AG09319 (cell line): ENCODE measurements at regions not wholly inside any gene's neighbourhood (a gene's known extent, or its start where the extent isn't known, plus 50 kb on each side); places are given as distances from the start of the nearest gene placed in this dataset.

Experiments
- DNase-seq: peaks from one replicate; pipeline ENCODE4 v3.0.0-alpha.2; 2010; ENCODE audit warnings: low read depth; ENCODE audit errors: extremely low read depth
- TF ChIP-seq, protein P1 (sequence below): IDR thresholded peaks from 2 replicates; pipeline ENCODE4 v1.5.1; 2011; ENCODE audit warnings: low read depth, mild to moderate bottlenecking, inconsistent platforms, low read length, moderate library complexity

DNA sequence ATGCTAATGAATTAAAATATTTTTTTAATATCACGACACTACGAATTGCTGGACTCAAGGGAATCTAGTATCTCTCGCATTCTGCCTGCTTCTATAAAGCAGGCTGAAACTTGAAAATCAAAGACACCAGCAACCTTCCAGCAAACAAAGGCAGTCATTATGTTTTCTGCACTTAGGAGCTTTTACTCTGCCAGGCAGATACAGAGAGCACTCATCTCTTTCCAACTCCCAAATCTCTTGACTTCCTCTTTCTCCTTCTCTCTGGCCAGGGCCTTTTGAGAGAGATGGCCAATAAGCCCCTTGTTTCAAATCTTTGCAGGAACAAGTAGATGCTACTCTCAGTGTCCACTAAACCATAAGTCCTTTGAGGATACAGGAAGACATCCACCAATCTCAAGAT is 95.2 kb upstream of the KLF3 start:
- TF ChIP-seq, protein P1, sequence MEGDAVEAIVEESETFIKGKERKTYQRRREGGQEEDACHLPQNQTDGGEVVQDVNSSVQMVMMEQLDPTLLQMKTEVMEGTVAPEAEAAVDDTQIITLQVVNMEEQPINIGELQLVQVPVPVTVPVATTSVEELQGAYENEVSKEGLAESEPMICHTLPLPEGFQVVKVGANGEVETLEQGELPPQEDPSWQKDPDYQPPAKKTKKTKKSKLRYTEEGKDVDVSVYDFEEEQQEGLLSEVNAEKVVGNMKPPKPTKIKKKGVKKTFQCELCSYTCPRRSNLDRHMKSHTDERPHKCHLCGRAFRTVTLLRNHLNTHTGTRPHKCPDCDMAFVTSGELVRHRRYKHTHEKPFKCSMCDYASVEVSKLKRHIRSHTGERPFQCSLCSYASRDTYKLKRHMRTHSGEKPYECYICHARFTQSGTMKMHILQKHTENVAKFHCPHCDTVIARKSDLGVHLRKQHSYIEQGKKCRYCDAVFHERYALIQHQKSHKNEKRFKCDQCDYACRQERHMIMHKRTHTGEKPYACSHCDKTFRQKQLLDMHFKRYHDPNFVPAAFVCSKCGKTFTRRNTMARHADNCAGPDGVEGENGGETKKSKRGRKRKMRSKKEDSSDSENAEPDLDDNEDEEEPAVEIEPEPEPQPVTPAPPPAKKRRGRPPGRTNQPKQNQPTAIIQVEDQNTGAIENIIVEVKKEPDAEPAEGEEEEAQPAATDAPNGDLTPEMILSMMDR = no peak
- no peak for DNase-seq

DNA sequence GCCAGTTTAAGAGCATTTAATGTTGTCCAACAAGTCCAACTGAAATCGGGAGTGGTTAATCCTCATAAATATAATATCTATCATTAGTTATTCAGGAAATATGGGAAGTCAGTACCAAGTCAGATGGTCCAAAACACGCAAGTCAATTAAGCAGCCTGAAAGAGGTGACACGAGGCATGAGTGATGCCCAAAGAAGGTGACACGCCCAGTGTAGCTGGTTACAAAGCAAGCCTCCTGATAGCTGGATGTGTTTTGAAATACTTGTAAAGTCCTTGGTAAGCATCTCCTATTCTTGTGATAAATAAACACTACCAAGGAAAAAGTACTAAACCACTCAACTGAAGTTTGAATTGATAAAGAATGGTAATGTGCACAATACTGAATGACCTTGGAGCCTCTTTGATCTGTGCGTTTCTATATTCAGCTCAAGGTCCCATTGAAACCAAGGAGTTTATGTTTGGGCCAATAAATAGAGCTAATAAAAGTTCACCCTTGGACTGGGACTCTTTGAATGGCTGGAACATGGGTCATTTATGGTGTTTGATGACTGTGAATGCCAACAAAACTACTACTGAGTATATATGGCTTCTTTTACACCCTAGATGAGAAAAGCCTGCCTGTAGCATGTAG is 93.2 kb upstream of the KLF3 start:
- DNase-seq = no peak
- TF ChIP-seq, protein P1 = no peak

DNA sequence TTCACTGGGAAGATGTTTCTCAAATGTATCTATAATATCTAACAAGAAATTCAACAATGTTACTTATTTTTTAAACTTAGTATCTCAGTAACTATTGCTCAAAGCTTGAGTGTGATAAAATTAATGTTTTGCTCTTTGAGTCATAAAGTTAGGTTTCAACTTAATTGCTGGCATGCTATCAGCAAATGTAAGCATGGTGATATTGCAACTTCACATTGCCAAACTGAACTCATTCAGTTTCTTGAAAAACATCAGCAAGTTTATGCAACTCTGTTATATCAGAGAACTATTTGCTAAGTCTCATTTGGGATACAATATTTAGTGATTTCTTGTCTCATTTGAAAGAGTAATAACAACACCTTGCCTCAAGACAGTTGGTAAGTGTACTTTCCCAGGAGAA is 91.2 kb upstream of the KLF3 start:
- TF ChIP-seq, protein P1 = no peak

DNA sequence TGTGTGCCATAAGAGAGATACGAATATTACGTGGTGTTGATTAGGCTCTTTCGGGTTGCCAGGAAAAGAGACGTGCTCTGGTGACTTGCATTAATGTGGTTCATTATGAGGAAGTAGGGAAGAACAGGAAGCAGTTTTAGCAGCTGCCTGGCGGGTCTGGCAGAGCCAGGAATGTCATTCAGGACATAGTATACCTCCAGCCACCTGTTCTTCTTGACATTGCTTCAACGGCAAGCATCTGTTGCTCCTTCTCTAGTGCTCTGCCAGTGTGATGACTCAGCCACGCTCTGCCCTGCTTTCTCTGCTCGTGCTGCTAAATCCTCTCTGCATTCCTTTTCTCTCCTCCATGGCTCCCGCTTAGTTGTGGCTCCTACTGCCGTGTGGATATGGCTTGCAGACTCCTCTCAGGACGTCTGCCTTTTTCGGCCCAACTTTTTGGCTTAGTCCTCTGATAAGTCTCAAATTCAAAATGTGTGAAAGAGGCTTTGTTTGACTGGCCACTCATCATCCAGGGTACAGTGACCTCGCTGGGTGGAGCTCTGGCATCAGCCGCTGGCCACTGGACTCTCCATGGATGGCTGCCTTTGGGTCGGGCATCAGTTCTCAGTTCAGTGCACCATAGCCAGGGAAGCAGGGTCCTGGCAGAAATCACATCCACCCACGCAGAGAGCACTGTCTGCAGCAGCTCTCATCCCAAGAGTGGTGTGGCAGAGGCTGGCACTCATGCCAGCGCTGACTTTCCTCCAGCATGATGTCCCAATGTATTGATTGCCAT is 89.3 kb upstream of the KLF3 start:
- DNase-seq = no peak
- TF ChIP-seq, protein P1 = no peak

More for the DNA sequence above, 91.2 kb upstream of the KLF3 start:
- DNase-seq = no peak

DNA sequence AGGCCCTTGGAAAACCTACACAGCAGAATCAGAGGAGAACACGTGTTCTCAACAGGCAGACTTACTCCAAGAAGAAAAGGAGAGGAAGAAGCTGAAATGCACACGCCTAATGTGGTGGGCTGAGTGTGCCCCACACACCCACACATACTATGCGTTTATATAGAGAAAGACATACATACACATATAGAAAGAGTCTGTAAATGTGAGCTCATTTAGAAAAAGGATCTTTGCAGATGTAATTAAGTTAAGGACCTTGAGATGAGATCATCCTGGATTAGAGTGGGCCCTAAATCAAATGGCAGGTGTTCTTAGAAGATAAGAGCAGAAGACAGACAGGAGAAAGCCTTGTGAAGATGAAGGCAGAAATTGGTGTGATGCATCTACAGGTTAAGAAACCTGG is 87.2 kb upstream of the KLF3 start:
- no peak for DNase-seq
- TF ChIP-seq, protein P1 = no peak

DNA sequence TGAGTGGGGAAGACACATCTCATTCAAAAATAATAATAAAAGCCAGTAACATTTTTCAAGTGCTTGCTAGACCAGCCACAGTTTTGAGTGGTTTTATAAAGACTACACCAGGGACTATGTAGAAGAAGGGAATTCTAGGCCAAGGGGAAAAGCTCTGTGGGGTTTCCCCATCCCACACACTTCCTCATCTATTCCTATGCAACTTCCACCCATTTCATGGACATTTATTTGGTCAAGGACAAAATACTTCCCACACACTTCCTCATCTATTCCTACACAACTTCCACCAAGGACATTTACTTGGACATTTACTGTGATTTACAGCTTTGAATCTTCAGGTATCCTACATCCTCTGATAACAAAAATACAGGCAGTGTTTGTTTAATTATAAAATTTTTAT is 86.5 kb upstream of the KLF3 start:
- DNase-seq = no peak
- TF ChIP-seq, protein P1 = no peak

DNA sequence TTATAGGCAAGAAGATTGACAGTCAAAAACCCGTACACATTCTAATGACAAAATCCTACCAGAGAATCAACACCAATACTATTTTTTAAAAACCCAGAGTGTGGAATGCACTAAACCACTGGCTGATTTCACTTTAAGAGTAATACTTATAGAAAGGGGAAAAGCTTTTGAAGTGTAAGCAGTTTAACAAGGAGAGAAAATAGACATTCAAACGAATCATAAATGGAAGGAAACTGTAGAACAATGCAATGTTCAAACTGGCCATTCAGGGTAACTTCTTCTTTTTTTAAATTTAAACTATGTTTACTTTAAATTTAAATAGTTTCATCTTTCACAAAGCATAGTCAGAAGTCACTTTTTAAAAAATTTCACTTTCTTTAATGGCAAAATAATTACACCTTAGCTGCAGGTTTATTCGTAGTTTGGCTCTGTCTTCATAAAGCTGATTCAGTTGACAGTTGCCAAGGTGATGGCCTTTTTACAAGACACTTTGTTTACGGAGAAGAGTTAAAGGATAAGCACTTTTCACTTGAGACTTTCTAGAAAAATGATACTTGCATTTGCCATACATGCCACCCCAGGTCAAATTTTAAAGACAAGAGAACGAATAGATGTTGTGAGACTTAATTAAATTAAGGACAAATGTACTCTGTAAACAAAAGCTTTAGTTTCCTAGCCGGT is 82.4 kb upstream of the KLF3 start:
- no peak for DNase-seq
- TF ChIP-seq, protein P1 = no peak
